ENCODE measurements at regions not wholly inside any gene's neighbourhood (a gene's known extent, or its start where the extent isn't known, plus 50 kb on each side); places are given as distances from the start of the nearest gene placed in this dataset.

GRCh38 chr1:59244891-59245290 lies 52.0 kb upstream of the FGGY start:
- no peak for DNase-seq
- ATAC-seq: no peak

Measured in stimulated activated naive CD8-positive, alpha-beta T cell treated with anti-CD3 and anti-CD28 coated beads, Interleukin-15, Interleukin-2, amounts not matched to agents 100 U/mL and 50 U/mL, for 24 hours (primary cell).